HUDEP-2 (cell line): ENCODE measurements at regions not wholly inside any gene's neighbourhood (a gene's known extent, or its start where the extent isn't known, plus 50 kb on each side); places are given as distances from the start of the nearest gene placed in this dataset.

Experiments used
- DNase-seq, 76 experiments: peaks; one replicate each; lab custom pipeline; 2025; ENCODE audit not compliant: unreplicated experiment in 76 of 76; lab: John Stamatoyannopoulos, UW

GRCh38 chr5:61777292-61777691 is 445.2 kb downstream of the ZSWIM6 start:
- no peak for DNase-seq

GRCh38 chr5:61779743-61780142 is 447.7 kb downstream of the ZSWIM6 start:
- DNase-seq, result no peak

- DNase-seq, result no peak
Measured at GRCh38 chr5:61783481-61783880, 451.4 kb downstream of the ZSWIM6 start.

GRCh38 chr5:61784341-61784740 is 452.3 kb downstream of the ZSWIM6 start:
- DNase-seq, result no peak

GRCh38 chr5:61788548-61788947 is 456.5 kb downstream of the ZSWIM6 start:
- no peak for DNase-seq

- no peak for DNase-seq
Measured at GRCh38 chr5:61790007-61790406, 457.9 kb downstream of the ZSWIM6 start.

GRCh38 chr5:61790678-61791077 is 458.6 kb downstream of the ZSWIM6 start:
- no peak for DNase-seq

- DNase-seq, result no peak
Measured at GRCh38 chr5:61796773-61797172, 464.7 kb downstream of the ZSWIM6 start.

GRCh38 chr5:61800450-61800849 is 468.4 kb downstream of the ZSWIM6 start:
- no peak for DNase-seq

- DNase-seq, result no peak
Measured at GRCh38 chr5:61801174-61801573, 469.1 kb downstream of the ZSWIM6 start.

GRCh38 chr5:61802456-61802855 is 470.4 kb downstream of the ZSWIM6 start:
- no peak for DNase-seq

- no peak for DNase-seq
Measured at GRCh38 chr5:61805101-61805500, 473.0 kb downstream of the ZSWIM6 start.

GRCh38 chr5:61806491-61807020 is 474.5 kb downstream of the ZSWIM6 start:
- no peak for DNase-seq

- DNase-seq, result no peak
Measured at GRCh38 chr5:61808091-61808490, 476.0 kb downstream of the ZSWIM6 start.

GRCh38 chr5:61808909-61809308 is 476.9 kb downstream of the ZSWIM6 start:
- DNase-seq, result no peak

- no peak for DNase-seq
Measured at GRCh38 chr5:61809651-61810050, 477.6 kb downstream of the ZSWIM6 start.

- DNase-seq, result no peak
Measured at GRCh38 chr5:61811052-61811451, 479.0 kb downstream of the ZSWIM6 start.

- no peak for DNase-seq
Measured at GRCh38 chr5:61813361-61813760, 481.3 kb downstream of the ZSWIM6 start.

- DNase-seq, result no peak
Measured at GRCh38 chr5:61815339-61815738, 483.3 kb downstream of the ZSWIM6 start.

- no peak for DNase-seq
Measured at GRCh38 chr5:61816146-61816545, 484.1 kb downstream of the ZSWIM6 start.

GRCh38 chr5:61816585-61817450 is 484.8 kb downstream of the ZSWIM6 start:
- DNase-seq, result no peak
